HG02981 (cell line): ENCODE measurements at regions not wholly inside any gene's neighbourhood (a gene's known extent, or its start where the extent isn't known, plus 50 kb on each side); places are given as distances from the start of the nearest gene placed in this dataset.
A peak's percentile ranks its signal among the peaks of the same experiment; 100 is the strongest.

Experiments used
- ATAC-seq: cut with Tn5 transposase; IDR thresholded peaks from one replicate; pipeline ENCODE4 v1.9.1; 2021; ENCODE audit warnings: mild to moderate bottlenecking, moderate library complexity; ENCODE audit not compliant: unreplicated experiment

- ATAC-seq, result no peak
These were observed 330.3 kb upstream of the PITX2 start for GRCh38 chr4:110953191-110953590.

GRCh38 chr4:110953898-110954297 is 331.0 kb upstream of the PITX2 start:
- ATAC-seq, result no peak

- peak; percentile 61 for ATAC-seq
These were observed 332.9 kb upstream of the PITX2 start for GRCh38 chr4:110955748-110956147.

GRCh38 chr4:110959041-110959643 is 336.3 kb upstream of the PITX2 start:
- no peak for ATAC-seq

GRCh38 chr4:110961066-110961465 is 338.2 kb upstream of the PITX2 start:
- no peak for ATAC-seq

- no peak for ATAC-seq
These were observed 339.7 kb upstream of the PITX2 start for GRCh38 chr4:110962616-110963015.

GRCh38 chr4:110963662-110964280 is 340.9 kb upstream of the PITX2 start:
- no peak for ATAC-seq

GRCh38 chr4:110967936-110968335 is 345.1 kb upstream of the PITX2 start:
- ATAC-seq, result no peak

GRCh38 chr4:110970642-110971041 is 347.8 kb upstream of the PITX2 start:
- peak; percentile 82 for ATAC-seq

- no peak for ATAC-seq
These were observed 352.5 kb upstream of the PITX2 start for GRCh38 chr4:110975338-110975737.

GRCh38 chr4:110977554-110977953 is 354.7 kb upstream of the PITX2 start:
- ATAC-seq, result no peak

- no peak for ATAC-seq
These were observed 355.9 kb upstream of the PITX2 start for GRCh38 chr4:110978761-110979160.

- ATAC-seq, result no peak
These were observed 359.6 kb upstream of the PITX2 start for GRCh38 chr4:110982486-110982885.

- ATAC-seq, result no peak
These were observed 365.8 kb upstream of the PITX2 start for GRCh38 chr4:110988722-110989121.

GRCh38 chr4:110989125-110989524 is 366.2 kb upstream of the PITX2 start:
- no peak for ATAC-seq

GRCh38 chr4:110994781-110995180 is 371.9 kb upstream of the PITX2 start:
- no peak for ATAC-seq

GRCh38 chr4:110998320-110998719 is 375.4 kb upstream of the PITX2 start:
- no peak for ATAC-seq

- no peak for ATAC-seq
These were observed 388.6 kb upstream of the PITX2 start for GRCh38 chr4:111011458-111011857.

GRCh38 chr4:111013846-111014245 is 391.0 kb upstream of the PITX2 start:
- ATAC-seq, result no peak

GRCh38 chr4:111014537-111014936 is 391.7 kb upstream of the PITX2 start:
- no peak for ATAC-seq

GRCh38 chr4:111016416-111016815 is 393.5 kb upstream of the PITX2 start:
- ATAC-seq, result no peak

GRCh38 chr4:111018216-111018615 is 395.3 kb upstream of the PITX2 start:
- ATAC-seq, result no peak

- ATAC-seq, result no peak
These were observed 397.6 kb upstream of the PITX2 start for GRCh38 chr4:111020476-111020875.
